ENCODE measurements at regions not wholly inside any gene's neighbourhood (a gene's known extent, or its start where the extent isn't known, plus 50 kb on each side); places are given as distances from the start of the nearest gene placed in this dataset.

- Histone ChIP-seq H3K4me3 (no peak overlapping the region), H3K9me3 (no peaks in the 10 kb centered on the region), H3K27ac (no peak overlapping the region), H3K27me3 (no peaks in the 10 kb centered on the region), H3K4me1 (peaks cover 25% of the 10 kb centered on the region), H3K36me3 (no peaks in the 10 kb centered on the region)
- intact Hi-C loops (cut with DNase I): no loop called here
- DNase-seq (ENCODE audit: extremely low spot score in 2 of 2): no peak
- no peak for TF ChIP-seq CTCF (IDR thresholded peaks at IDR 0.05)
These were observed 111.2 kb upstream of the ZNF648 start for GRCh38 chr1:182172699-182173098.

GRCh38 chr1:182170891-182171461 is 109.5 kb upstream of the ZNF648 start:
- Histone ChIP-seq H3K36me3 (no peaks in the 10 kb centered on the region), H3K9me3 (no peaks in the 10 kb centered on the region), H3K27ac (no peak overlapping the region), H3K27me3 (no peaks in the 10 kb centered on the region), H3K4me3 (no peak overlapping the region), H3K4me1 (peaks cover 20% of the 10 kb centered on the region)
- no peak for DNase-seq (ENCODE audit: extremely low spot score in 2 of 2)
- intact Hi-C loops (cut with DNase I): no loop called here
- TF ChIP-seq POLR2A (IDR thresholded peaks at IDR 0.05) (no peak), POLR2AphosphoS5 (IDR thresholded peaks at IDR 0.05; ENCODE audit: insufficient read depth in 1 of 2, low read depth in 1 of 2) (no peak), CTCF (IDR thresholded peaks at IDR 0.05) (no peak)

- intact Hi-C loops (cut with DNase I): no loop called here
- Histone ChIP-seq H3K27me3 (no peaks in the 10 kb centered on the region), H3K4me1 (peaks cover 13% of the 10 kb centered on the region), H3K4me3 (no peak overlapping the region), H3K27ac (no peak overlapping the region), H3K9me3 (no peaks in the 10 kb centered on the region), H3K36me3 (no peaks in the 10 kb centered on the region)
- TF ChIP-seq POLR2AphosphoS5 (IDR thresholded peaks at IDR 0.05; ENCODE audit: insufficient read depth in 1 of 2, low read depth in 1 of 2): no peak
- TF ChIP-seq POLR2A (IDR thresholded peaks at IDR 0.05): no peak
- no peak for DNase-seq (ENCODE audit: extremely low spot score in 2 of 2)
These were observed 107.7 kb upstream of the ZNF648 start for GRCh38 chr1:182169203-182169602.

- Histone ChIP-seq H3K9me3 (no peaks in the 10 kb centered on the region), H3K27ac (peak overlapping the region; percentile 6), H3K4me3 (no peak overlapping the region), H3K27me3 (no peaks in the 10 kb centered on the region), H3K36me3 (no peaks in the 10 kb centered on the region), H3K4me1 (peaks cover 16% of the 10 kb centered on the region)
- no peak for TF ChIP-seq CTCF (IDR thresholded peaks at IDR 0.05)
- no peak for TF ChIP-seq POLR2AphosphoS5 (IDR thresholded peaks at IDR 0.05; ENCODE audit: insufficient read depth in 1 of 2, low read depth in 1 of 2)
- TF ChIP-seq POLR2A (IDR thresholded peaks at IDR 0.05): no peak
- no peak for DNase-seq (ENCODE audit: extremely low spot score in 2 of 2)
- intact Hi-C loops (cut with DNase I): no loop called here
These were observed 105.2 kb upstream of the ZNF648 start for GRCh38 chr1:182166750-182167149.

GRCh38 chr1:182166321-182166720 is 104.8 kb upstream of the ZNF648 start:
- H3K27me3 ChIP-seq: no peaks in the 10 kb centered on the region
- H3K9me3 ChIP-seq: no peaks in the 10 kb centered on the region
- intact Hi-C loops (cut with DNase I): no loop called here
- H3K36me3 ChIP-seq: no peaks in the 10 kb centered on the region
- no peak for DNase-seq (ENCODE audit: extremely low spot score in 2 of 2)
- no peak for TF ChIP-seq POLR2A (IDR thresholded peaks at IDR 0.05)
- no peak for TF ChIP-seq CTCF (IDR thresholded peaks at IDR 0.05)
- no peak for TF ChIP-seq POLR2AphosphoS5 (IDR thresholded peaks at IDR 0.05; ENCODE audit: insufficient read depth in 1 of 2, low read depth in 1 of 2)
- H3K4me3 ChIP-seq: no peak overlapping the region
- H3K27ac ChIP-seq: peak overlapping the region; percentile 6
- peaks cover 16% of the 10 kb centered on the region for H3K4me1 ChIP-seq

Data from vagina (tissue), 2 donors.